ENCODE measurements at regions not wholly inside any gene's neighbourhood (a gene's known extent, or its start where the extent isn't known, plus 50 kb on each side); places are given as distances from the start of the nearest gene placed in this dataset.

- TF ChIP-seq POLR2A (IDR thresholded peaks at IDR 0.05): no peak
- TF ChIP-seq CTCF (IDR thresholded peaks at IDR 0.05): no peak
- no peak for TF ChIP-seq EP300 (IDR thresholded peaks at IDR 0.05)
Observed at GRCh38 chr6:120764312-120764711, 570.0 kb downstream of the TBC1D32 start.

All from sigmoid colon (tissue), 4 donors.